Tibial nerve (tissue), 4 donors: ENCODE measurements at regions not wholly inside any gene's neighbourhood (a gene's known extent, or its start where the extent isn't known, plus 50 kb on each side); places are given as distances from the start of the nearest gene placed in this dataset.

Source experiments
- CTCF ChIP-seq, 5 experiments: fragments of 200-600 bp in 3 of 5; fragments of 450-650 bp in 2 of 5; sonication (generic) in 3 of 5; IDR thresholded peaks; one replicate each; pipeline ENCODE4 v1.5.1; 2016 to 2019; ENCODE audit warnings: antibody characterized with exemption in 5 of 5, mild to moderate bottlenecking in 3 of 5, moderate library complexity in 2 of 5
- EP300 ChIP-seq, 2 donors: sonication (generic); formaldehyde crosslinking; IDR thresholded peaks; one replicate each; pipeline ENCODE4 v1.6.1; 2017; ENCODE audit warnings: antibody characterized with exemption in 2 of 2, mild to moderate bottlenecking in 1 of 2
- POLR2A ChIP-seq, 2 donors: fragments of 450-650 bp; IDR thresholded peaks; one replicate each; pipeline ENCODE4 v1.6.1; 2017; ENCODE audit warnings: antibody characterized with exemption in 2 of 2, mild to moderate bottlenecking in 2 of 2, moderate library complexity in 2 of 2

- no peak for TF ChIP-seq CTCF (IDR thresholded peaks at IDR 0.05)
- no peak for TF ChIP-seq POLR2A (IDR thresholded peaks at IDR 0.05)
- TF ChIP-seq EP300 (IDR thresholded peaks at IDR 0.05), result no peak
Observed at GRCh38 chr5:104551628-104552027, 989.0 kb upstream of the NUDT12 start.
